Thymus (tissue), 11 donors: ENCODE measurements at regions not wholly inside any gene's neighbourhood (a gene's known extent, or its start where the extent isn't known, plus 50 kb on each side); places are given as distances from the start of the nearest gene placed in this dataset.
A peak's percentile ranks its signal among the peaks of the same experiment; 100 is the strongest.

Experiments
- DNase-seq, 9 donors: peaks; one replicate each; pipeline ENCODE4 v3.0.0-alpha.2; 2013; ENCODE audit warnings: low spot score in 9 of 9, low read depth in 6 of 9, missing footprints in 1 of 9
- H3K27ac ChIP-seq, 2 donors: one replicate each; pipeline ENCODE4 v1.5.1; 2013; ENCODE audit warnings: control low read depth in 1 of 2, low read depth in 1 of 2, low read length in 1 of 2, mild to moderate bottlenecking in 1 of 2, moderate library complexity in 1 of 2
- H3K27me3 ChIP-seq, 2 donors: one replicate each; pipeline ENCODE4 v1.5.1; 2013; ENCODE audit warnings: low read length in 1 of 2; ENCODE audit not compliant: control insufficient read depth in 2 of 2, insufficient read depth in 1 of 2
- H3K36me3 ChIP-seq, 2 donors: one replicate each; pipeline ENCODE4 v1.5.1; 2013; ENCODE audit warnings: low read length in 1 of 2, mild to moderate bottlenecking in 1 of 2, moderate library complexity in 1 of 2; ENCODE audit not compliant: control insufficient read depth in 2 of 2, insufficient read depth in 2 of 2
- H3K4me1 ChIP-seq, 2 donors: one replicate each; pipeline ENCODE4 v1.5.1; 2013; ENCODE audit warnings: low read length in 2 of 2; ENCODE audit not compliant: control insufficient read depth in 2 of 2, insufficient read depth in 2 of 2
- H3K4me3 ChIP-seq, 2 donors: one replicate each; pipeline ENCODE4 v1.5.1; 2013; ENCODE audit warnings: low read length in 2 of 2, control low read depth in 1 of 2, mild to moderate bottlenecking in 1 of 2
- H3K9me3 ChIP-seq, 2 donors: one replicate each; pipeline ENCODE4 v1.5.1; 2013; ENCODE audit warnings: low read length in 1 of 2, mild to moderate bottlenecking in 1 of 2; ENCODE audit not compliant: control insufficient read depth in 2 of 2, insufficient read depth in 1 of 2
- WGBS: extraction: QIAGEN DNeasy Blood & Tissue Kit; methylation state at CpG from one replicate; pipeline ENCODE4 v1.1.7; 2013; 5-methylcytosine and 5-hydroxymethylcytosine counted together
- donor health status: healthy.

DNA sequence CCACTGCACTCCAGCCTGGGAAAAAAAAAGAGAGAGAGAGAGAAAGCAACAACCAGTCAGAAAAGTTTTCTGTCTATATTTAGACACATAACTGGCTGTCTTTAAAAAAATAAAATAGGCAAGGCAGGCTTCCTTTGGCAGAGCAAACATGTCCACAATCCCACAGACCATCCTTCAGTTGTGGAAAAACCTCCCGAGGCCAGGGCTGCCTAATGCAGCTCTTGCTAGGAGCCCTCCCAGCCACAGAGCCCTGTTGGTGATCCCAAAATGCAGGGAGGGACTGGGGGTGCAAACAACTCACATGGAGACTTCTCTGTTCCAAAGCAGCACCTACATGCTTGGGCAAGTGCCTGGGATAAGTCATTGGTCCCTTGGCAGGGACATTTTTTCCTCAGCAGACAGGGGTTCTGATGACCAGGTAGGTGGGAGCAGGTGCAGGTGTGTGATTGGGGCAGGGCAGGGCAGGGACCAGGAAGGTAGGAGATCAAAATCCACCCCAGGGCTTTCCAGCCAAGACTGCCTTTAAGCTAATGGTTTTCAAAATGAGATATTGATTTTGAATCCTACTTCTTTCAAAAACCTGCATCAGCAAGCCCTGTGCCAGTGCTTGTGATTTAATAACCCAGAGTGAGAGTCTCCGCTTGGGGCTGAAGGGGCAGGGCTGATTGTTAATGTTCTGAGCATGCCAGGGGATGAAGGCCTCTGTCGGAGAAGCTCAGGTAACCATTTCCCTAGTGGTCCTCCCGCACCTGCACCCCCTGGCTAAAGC is 178.5 kb downstream of the USP12 start:
- no peaks in the 10 kb centered on the region for H3K36me3 ChIP-seq
- no peaks in the 10 kb centered on the region for H3K9me3 ChIP-seq
- WGBS: 86% methylated on average over 4 of the region's 4 CpGs
- H3K27me3 ChIP-seq: peaks cover 0 to 2% of the 10 kb centered on the region in 2 donors
- no peak overlapping the region for H3K27ac ChIP-seq
- H3K4me3 ChIP-seq: no peak overlapping the region
- H3K4me1 ChIP-seq: no peaks in the 10 kb centered on the region
- DNase-seq: no peak

DNA sequence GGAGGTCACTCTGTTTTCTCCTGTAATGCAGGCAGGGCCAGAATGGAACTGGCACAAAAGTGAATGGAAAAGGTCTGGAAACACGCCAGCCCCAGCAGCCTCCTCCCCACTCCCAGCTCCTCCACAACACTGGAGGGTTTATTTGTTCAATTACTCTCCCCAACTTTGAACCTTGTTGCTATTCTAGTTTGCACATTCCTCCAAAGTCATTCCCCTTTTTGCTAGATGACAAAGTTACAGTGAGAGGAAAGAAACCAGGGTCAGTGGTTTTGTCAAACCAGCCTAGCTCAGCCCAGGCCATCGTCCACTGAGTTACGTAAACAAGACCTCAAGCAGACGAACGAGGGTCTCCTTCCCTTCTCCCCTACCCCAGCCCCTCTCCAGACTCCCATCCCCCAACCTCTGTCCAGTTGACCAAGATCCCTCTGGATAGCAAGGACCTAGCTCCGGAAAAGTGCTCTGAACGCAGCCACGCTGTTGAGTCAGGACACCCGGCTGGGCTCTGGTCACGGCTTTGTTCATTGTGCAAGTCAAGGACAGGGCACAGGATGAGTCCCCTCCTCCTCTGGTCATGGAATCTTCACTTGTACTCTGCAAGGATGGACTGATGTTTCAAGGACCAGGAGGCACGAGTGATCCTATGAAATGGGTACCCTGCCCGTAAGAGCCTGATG is 180.0 kb downstream of the USP12 start:
- no peak overlapping the region for H3K4me3 ChIP-seq
- H3K9me3 ChIP-seq: no peaks in the 10 kb centered on the region
- no peaks in the 10 kb centered on the region for H3K4me1 ChIP-seq
- H3K27me3 ChIP-seq: peaks cover 0 to 2% of the 10 kb centered on the region in 2 donors
- 96% methylated on average over 12 of the region's 12 CpGs for WGBS
- no peak for DNase-seq
- no peak overlapping the region for H3K27ac ChIP-seq
- H3K36me3 ChIP-seq: no peaks in the 10 kb centered on the region

DNA sequence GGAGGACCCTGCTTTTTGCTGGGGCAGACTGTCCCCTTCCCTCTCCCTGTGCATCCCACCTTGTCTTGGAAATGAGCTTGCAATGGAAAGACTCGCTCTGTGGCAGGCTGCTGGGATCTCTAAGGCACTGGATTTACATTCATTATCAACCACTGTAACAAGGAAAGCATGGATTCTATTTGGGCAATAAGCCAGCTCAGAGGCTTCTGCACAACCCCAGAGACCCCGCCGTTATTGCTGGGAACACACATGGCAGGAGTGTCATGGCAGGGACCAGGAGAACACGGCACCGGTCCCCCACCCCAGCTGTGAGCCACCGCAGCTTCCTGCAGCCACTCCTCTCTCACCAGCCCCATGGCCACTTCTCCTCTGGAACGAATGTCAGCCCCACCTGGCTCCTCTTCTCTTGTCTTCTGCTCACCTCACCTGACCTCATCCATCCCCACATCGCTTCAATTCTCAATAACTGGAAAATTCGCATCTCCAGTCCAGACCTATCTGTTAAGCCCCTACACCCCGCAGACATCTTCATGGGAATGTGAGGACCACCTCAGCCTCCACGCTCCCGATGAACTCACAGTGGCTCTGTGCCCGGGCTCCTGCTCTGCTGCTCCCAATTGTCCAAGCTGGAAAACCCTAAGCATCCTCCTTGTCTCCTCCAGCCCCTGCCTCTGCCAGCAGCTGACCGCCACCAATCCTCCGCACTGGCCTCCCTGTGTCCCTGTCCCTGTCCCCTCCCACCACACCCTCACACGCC is 181.5 kb downstream of the USP12 start:
- Histone ChIP-seq H3K4me3 (no peak overlapping the region), H3K27me3 (peaks cover 0 to 2% of the 10 kb centered on the region in 2 donors), H3K36me3 (no peaks in the 10 kb centered on the region), H3K27ac (no peak overlapping the region), H3K4me1 (no peaks in the 10 kb centered on the region), H3K9me3 (no peaks in the 10 kb centered on the region)
- WGBS: 87% methylated on average over 16 of the region's 16 CpGs
- no peak for DNase-seq

DNA sequence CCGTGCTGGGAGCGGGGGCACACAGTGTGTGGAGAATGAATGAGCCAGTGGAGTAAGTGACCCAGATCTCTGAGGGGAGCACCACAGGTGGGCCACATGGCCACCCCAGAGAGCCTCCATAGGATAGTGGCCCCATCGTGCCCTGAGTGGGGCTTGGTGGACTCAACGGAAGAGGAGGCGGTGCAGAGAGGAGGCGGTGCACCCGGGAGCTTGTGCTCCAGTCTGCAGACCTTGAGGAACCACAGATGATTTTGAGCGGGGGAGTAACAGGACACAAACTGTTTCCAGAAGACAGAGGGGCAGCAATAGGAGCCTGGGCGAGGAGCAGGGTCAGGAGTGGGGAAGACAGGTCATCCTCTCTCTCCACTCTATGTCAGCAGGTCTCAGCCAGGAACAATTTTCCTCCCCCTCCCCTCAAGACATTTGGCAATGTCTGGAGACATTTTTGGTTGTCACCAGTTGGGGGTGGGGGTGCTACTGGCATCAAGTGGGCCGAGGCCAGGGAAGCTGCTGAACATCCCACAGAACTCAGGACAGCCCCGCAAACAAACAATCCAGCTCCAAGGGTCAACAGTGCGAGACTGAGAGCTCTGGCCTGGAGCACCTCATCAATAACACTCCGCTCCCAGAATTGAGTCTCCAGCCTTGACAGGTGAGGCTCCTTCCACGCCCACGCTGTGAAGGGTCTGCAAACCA is 182.2 kb downstream of the USP12 start:
- 89% methylated on average over 15 of the region's 15 CpGs for WGBS
- H3K9me3 ChIP-seq: no peaks in the 10 kb centered on the region
- no peak for DNase-seq
- H3K36me3 ChIP-seq: no peaks in the 10 kb centered on the region
- H3K4me3 ChIP-seq: no peak overlapping the region
- no peaks in the 10 kb centered on the region for H3K4me1 ChIP-seq
- no peak overlapping the region for H3K27ac ChIP-seq
- peaks cover 0 to 2% of the 10 kb centered on the region in 2 donors for H3K27me3 ChIP-seq

DNA sequence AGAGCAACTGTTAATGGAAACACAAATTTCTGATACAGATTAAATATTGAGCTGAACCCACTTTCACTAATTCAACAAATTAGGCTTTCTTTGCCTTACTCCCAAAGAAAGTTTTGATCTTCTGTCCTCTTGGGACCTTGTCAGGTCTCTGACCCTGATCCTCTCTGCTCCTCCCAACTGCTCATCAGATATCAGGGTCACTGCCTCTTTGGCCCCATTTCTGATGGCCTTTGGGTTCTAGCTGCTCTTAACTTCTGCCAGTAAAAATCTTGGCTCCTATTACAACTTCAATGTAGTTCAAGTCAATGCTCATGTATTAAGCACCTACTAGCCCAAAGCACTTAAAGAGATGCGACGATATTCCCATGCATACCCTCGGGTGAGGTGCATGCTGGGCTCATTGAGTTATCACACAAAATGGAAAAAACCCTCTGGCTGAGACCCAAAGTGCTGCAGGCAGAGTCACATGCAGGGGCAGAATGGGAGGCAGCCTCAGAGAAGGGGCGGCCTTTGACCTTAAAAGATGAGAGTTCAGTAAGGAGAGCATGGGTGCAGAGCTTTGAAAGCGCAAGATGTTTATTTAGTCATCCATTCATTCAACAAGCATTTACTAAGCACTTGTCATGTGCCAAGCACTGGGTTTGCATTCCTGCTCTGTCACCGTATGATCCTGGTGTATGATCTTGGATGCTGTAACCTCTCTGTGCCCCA is 183.4 kb downstream of the USP12 start:
- WGBS: 87% methylated on average over 6 of the region's 6 CpGs
- no peaks in the 10 kb centered on the region for H3K36me3 ChIP-seq

DNA sequence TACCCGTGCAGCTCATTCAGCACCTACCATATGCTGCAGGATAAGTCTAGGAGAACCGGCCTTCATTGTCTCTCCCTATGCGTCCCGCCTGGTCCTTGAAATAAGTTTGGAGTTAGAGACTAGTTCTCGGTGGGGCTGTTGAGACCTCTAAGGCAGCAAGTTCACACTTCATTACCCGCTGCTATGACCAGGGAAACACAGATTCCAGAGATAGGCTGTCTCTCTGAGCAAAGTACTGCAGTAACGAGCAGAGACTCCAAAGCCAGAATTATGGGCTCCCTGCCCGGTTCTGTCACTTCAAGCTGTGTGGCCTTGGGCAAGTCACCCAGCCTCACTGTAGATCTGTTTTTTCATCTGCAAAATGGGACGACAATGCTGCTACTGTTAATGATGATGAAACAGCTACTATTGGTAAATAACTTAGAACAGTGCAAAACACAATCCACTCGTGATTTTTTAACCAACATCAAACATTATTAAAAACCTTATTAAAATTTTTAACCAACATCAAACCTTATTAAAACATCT is 184.1 kb downstream of the USP12 start:
- Histone ChIP-seq H3K9me3 (no peaks in the 10 kb centered on the region), H3K27me3 (peaks cover 0 to 2% of the 10 kb centered on the region in 2 donors), H3K27ac (no peak overlapping the region), H3K4me1 (peaks cover 0 to 12% of the 10 kb centered on the region in 2 donors), H3K36me3 (no peaks in the 10 kb centered on the region), H3K4me3 (no peak overlapping the region)
- WGBS: 89% methylated on average over 10 of the region's 10 CpGs
- no peak for DNase-seq

More for the DNA sequence above, 183.4 kb downstream of the USP12 start:
- H3K4me1 ChIP-seq: peaks cover 0 to 9% of the 10 kb centered on the region in 2 donors
- H3K27me3 ChIP-seq: peaks cover 0 to 2% of the 10 kb centered on the region in 2 donors
- H3K9me3 ChIP-seq: no peaks in the 10 kb centered on the region
- H3K4me3 ChIP-seq: no peak overlapping the region
- no peak for DNase-seq
- H3K27ac ChIP-seq: no peak overlapping the region

DNA sequence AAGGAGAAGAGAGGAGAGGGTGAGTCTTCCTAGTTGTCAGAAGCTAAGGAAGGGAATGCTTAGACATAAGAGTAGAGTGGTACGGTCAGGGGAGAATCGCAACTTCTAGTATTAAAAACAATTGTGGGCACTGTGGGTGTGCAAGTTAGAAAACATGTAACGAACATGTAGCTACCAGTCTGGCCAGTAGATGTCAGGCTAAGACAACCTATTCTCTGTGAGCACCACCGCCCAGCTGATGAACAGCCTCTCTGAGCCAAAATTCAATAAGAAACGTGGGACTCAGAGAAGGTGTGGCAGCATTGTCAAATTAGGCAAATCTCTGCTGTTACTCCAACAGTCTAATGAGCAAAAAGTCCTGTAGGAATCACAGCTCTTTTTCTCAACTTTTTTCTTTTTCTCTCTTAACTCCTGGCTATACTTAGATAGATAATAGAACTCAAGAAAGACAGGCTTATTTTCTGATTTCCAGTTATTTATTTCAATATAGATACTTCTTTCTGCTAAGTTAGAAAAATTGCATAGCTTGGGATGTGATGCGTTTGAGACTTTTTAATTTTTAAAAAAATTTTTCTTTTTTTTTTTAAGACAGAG is 186.2 kb downstream of the USP12 start:
- H3K4me1 ChIP-seq: peaks cover 0 to 12% of the 10 kb centered on the region in 2 donors
- 16% methylated on average over 6 of the region's 6 CpGs for WGBS
- H3K9me3 ChIP-seq: no peaks in the 10 kb centered on the region
- no peak overlapping the region for H3K27ac ChIP-seq
- peak; percentile 27 to 85 (median 65) for DNase-seq
- H3K36me3 ChIP-seq: no peaks in the 10 kb centered on the region
- H3K4me3 ChIP-seq: no peak overlapping the region
- H3K27me3 ChIP-seq: peaks cover 0 to 2% of the 10 kb centered on the region in 2 donors

DNA sequence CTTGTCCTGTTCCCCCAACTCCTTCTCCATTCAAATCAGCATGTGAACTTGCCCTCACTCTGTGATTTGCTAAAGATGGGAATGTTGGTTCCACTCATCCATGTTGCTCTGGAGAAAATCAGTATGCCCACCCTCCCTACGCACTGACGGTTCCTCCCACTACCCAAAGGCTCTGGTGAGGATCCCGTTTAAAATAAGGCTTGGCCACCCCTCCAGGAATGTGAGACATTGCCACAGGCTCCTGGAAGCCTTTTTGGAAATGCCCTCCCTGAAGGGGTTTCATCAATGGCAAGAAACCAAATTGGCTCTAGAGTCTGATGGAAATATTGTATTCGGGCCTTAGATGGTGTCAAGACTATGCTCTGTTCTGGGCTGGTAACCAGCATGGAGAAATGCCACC is 187.3 kb downstream of the USP12 start:
- H3K4me1 ChIP-seq: peaks cover 0 to 12% of the 10 kb centered on the region in 2 donors
- no peak for DNase-seq
- no peak overlapping the region for H3K4me3 ChIP-seq
- H3K36me3 ChIP-seq: no peaks in the 10 kb centered on the region
- 98% methylated on average over 4 of the region's 4 CpGs for WGBS
- no peak overlapping the region for H3K27ac ChIP-seq
- no peaks in the 10 kb centered on the region for H3K9me3 ChIP-seq
- H3K27me3 ChIP-seq: peaks cover 0 to 2% of the 10 kb centered on the region in 2 donors
